Activated naive CD8-positive, alpha-beta T cell treated with anti-CD3 and anti-CD28 coated beads, Interleukin-2, amount 10 ng/mL, durations not matched to agents 7 days and 5 days (primary cell): ENCODE measurements at regions not wholly inside any gene's neighbourhood (a gene's known extent, or its start where the extent isn't known, plus 50 kb on each side); places are given as distances from the start of the nearest gene placed in this dataset.
"Not testable (repeated sequence)": the region's sequence is repeated elsewhere in the genome, so short reads cannot be mapped to it uniquely, and the experiment has no call there.

Source experiments
- ATAC-seq: fragments of 150-1000 bp; cut with Tn5 transposase; one replicate; pipeline ENCODE4 v1.10.0; 2021; ENCODE audit warnings: low read depth, moderate library complexity
- POLR2A ChIA-PET: fragments of 350-600 bp; sonication (Branson Sonifier 250); formaldehyde crosslinking; loops from one replicate; lab custom pipeline; 2021; ENCODE audit warnings: antibody characterized with exemption; lab: Charles Lee
- DNase-seq: peaks from one replicate; pipeline ENCODE4 v3.0.0; 2021
- H3K27ac Mint-ChIP-seq: one replicate; pipeline ENCODE4 v1.8.0; 2022; ENCODE audit warnings: mild to moderate bottlenecking, mixed read lengths
- H3K27me3 Mint-ChIP-seq: one replicate; pipeline ENCODE4 v1.8.0; 2022; ENCODE audit warnings: mild to moderate bottlenecking, moderate library complexity, mixed read lengths
- H3K36me3 Mint-ChIP-seq: one replicate; pipeline ENCODE4 v1.8.0; 2021; ENCODE audit warnings: mild to moderate bottlenecking, mixed read lengths
- H3K4me1 Mint-ChIP-seq: one replicate; pipeline ENCODE4 v1.8.0; 2021; ENCODE audit warnings: mixed read lengths
- H3K4me3 Mint-ChIP-seq: one replicate; pipeline ENCODE4 v1.8.0; 2022; ENCODE audit warnings: mild to moderate bottlenecking, moderate library complexity, mixed read lengths
- H3K9me3 Mint-ChIP-seq: one replicate; pipeline ENCODE4 v1.8.0; 2021; ENCODE audit warnings: mixed read lengths

- Mint-ChIP-seq H3K4me1 (no peaks in the 10 kb centered on the region), H3K27me3 (no peaks in the 10 kb centered on the region), H3K27ac (no peak overlapping the region), H3K36me3 (no peaks in the 10 kb centered on the region), H3K9me3 (no peaks in the 10 kb centered on the region), H3K4me3 (no peak overlapping the region)
- no peak for ATAC-seq
- no peak for DNase-seq
- POLR2A ChIA-PET: no interaction called here
Measured at GRCh38 chr3:5579139-5579602, 391.7 kb downstream of the EDEM1 start.

- H3K9me3 Mint-ChIP-seq: no peaks in the 10 kb centered on the region
- no peaks in the 10 kb centered on the region for H3K4me1 Mint-ChIP-seq
- no peak overlapping the region for H3K27ac Mint-ChIP-seq
- no peak for ATAC-seq
- H3K36me3 Mint-ChIP-seq: no peaks in the 10 kb centered on the region
- POLR2A ChIA-PET: no interaction called here
- no peaks in the 10 kb centered on the region for H3K27me3 Mint-ChIP-seq
- no peak for DNase-seq
- no peak overlapping the region for H3K4me3 Mint-ChIP-seq
Measured at GRCh38 chr3:5579946-5580345, 392.4 kb downstream of the EDEM1 start.

- H3K4me1 Mint-ChIP-seq: no peaks in the 10 kb centered on the region
Measured at GRCh38 chr3:5580826-5581225, 393.3 kb downstream of the EDEM1 start.

GRCh38 chr3:5581743-5582142, 394.2 kb downstream of the EDEM1 start:
- H3K27ac Mint-ChIP-seq: no peak overlapping the region
- no peaks in the 10 kb centered on the region for H3K27me3 Mint-ChIP-seq
- POLR2A ChIA-PET: no interaction called here
- no peaks in the 10 kb centered on the region for H3K9me3 Mint-ChIP-seq
- ATAC-seq (no peak), DNase-seq (no peak)
- H3K4me3 Mint-ChIP-seq: no peak overlapping the region
- no peaks in the 10 kb centered on the region for H3K36me3 Mint-ChIP-seq
- H3K4me1 Mint-ChIP-seq: no peaks in the 10 kb centered on the region

More at GRCh38 chr3:5580826-5581225, 393.3 kb downstream of the EDEM1 start:
- H3K9me3 Mint-ChIP-seq: no peaks in the 10 kb centered on the region
- no peak overlapping the region for H3K4me3 Mint-ChIP-seq
- POLR2A ChIA-PET: no interaction called here
- DNase-seq (no peak), ATAC-seq (no peak)
- no peak overlapping the region for H3K27ac Mint-ChIP-seq
- no peaks in the 10 kb centered on the region for H3K27me3 Mint-ChIP-seq
- H3K36me3 Mint-ChIP-seq: no peaks in the 10 kb centered on the region

GRCh38 chr3:5583920-5584319, 396.4 kb downstream of the EDEM1 start:
- H3K27me3 Mint-ChIP-seq: no peaks in the 10 kb centered on the region
- H3K4me1 Mint-ChIP-seq: no peaks in the 10 kb centered on the region
- ATAC-seq: no peak
- DNase-seq: no peak
- no peaks in the 10 kb centered on the region for H3K36me3 Mint-ChIP-seq
- POLR2A ChIA-PET: no interaction called here
- no peak overlapping the region for H3K4me3 Mint-ChIP-seq
- no peak overlapping the region for H3K27ac Mint-ChIP-seq
- H3K9me3 Mint-ChIP-seq: no peaks in the 10 kb centered on the region

- DNase-seq (no peak), ATAC-seq (no peak)
- Mint-ChIP-seq H3K4me1 (no peaks in the 10 kb centered on the region), H3K27me3 (no peaks in the 10 kb centered on the region), H3K4me3 (no peak overlapping the region), H3K36me3 (no peaks in the 10 kb centered on the region), H3K27ac (no peak overlapping the region), H3K9me3 (no peaks in the 10 kb centered on the region)
- POLR2A ChIA-PET: no interaction called here
Measured at GRCh38 chr3:5585085-5585484, 397.6 kb downstream of the EDEM1 start.

DNA sequence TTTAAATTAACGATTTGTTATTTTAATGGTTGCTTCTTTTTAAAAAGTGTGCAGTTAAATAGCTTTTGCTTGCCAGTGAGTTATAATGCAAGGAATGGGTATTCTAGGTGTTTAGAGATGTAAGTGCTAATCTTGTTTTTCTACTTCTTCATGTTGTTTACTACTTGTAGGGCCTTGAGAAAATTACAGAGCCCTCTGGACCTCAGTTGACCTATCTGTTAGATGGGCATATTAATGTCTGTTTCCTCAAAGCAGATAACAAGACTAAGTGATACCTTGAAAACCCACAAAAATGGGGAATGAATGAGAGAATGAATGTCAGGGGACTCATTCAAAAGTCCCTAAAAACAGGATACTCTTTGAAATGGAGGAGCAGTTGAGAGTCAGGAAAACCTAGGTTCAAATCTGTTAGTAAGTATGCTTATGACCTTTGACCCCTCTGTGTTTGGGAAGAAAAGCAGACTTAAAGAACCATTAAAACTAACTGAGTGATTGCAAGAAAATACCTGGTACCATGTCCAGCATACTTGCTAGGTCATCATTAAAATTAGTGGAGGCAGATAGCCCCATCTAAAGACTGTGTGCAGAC, 419.5 kb downstream of the EDEM1 start:
- no peak for DNase-seq
- H3K4me1 Mint-ChIP-seq: no peaks in the 10 kb centered on the region
- POLR2A ChIA-PET: no interaction called here
- no peaks in the 10 kb centered on the region for H3K36me3 Mint-ChIP-seq
- H3K27me3 Mint-ChIP-seq: peaks cover 2% of the 10 kb centered on the region
- no peak overlapping the region for H3K27ac Mint-ChIP-seq
- no peak for ATAC-seq
- peaks cover 1% of the 10 kb centered on the region for H3K9me3 Mint-ChIP-seq
- H3K4me3 Mint-ChIP-seq: no peak overlapping the region

- H3K4me3 Mint-ChIP-seq: no peak overlapping the region
- no peaks in the 10 kb centered on the region for H3K4me1 Mint-ChIP-seq
- H3K9me3 Mint-ChIP-seq: no peaks in the 10 kb centered on the region
- no peaks in the 10 kb centered on the region for H3K36me3 Mint-ChIP-seq
- ATAC-seq (no peak), DNase-seq (no peak)
- POLR2A ChIA-PET: no interaction called here
- peaks cover under 1% of the 10 kb centered on the region for H3K27me3 Mint-ChIP-seq
- no peak overlapping the region for H3K27ac Mint-ChIP-seq
Measured at GRCh38 chr3:5607581-5607980, 420.1 kb downstream of the EDEM1 start.

- not testable (repeated sequence) for ATAC-seq, H3K4me1 Mint-ChIP-seq, DNase-seq
Measured at GRCh38 chr3:5608971-5609370, 421.5 kb downstream of the EDEM1 start.

GRCh38 chr3:5613599-5613998, 426.1 kb downstream of the EDEM1 start:
- no peaks in the 10 kb centered on the region for H3K9me3 Mint-ChIP-seq
- no peaks in the 10 kb centered on the region for H3K27me3 Mint-ChIP-seq
- POLR2A ChIA-PET: no interaction called here
- DNase-seq: no peak
- H3K36me3 Mint-ChIP-seq: no peaks in the 10 kb centered on the region
- no peaks in the 10 kb centered on the region for H3K4me1 Mint-ChIP-seq
- no peak for ATAC-seq
- no peak overlapping the region for H3K4me3 Mint-ChIP-seq
- H3K27ac Mint-ChIP-seq: no peak overlapping the region

More at GRCh38 chr3:5608971-5609370, 421.5 kb downstream of the EDEM1 start:
- H3K4me3 Mint-ChIP-seq, H3K27ac Mint-ChIP-seq, H3K27me3 Mint-ChIP-seq, POLR2A ChIA-PET, H3K9me3 Mint-ChIP-seq, H3K36me3 Mint-ChIP-seq: not testable (repeated sequence)

DNA sequence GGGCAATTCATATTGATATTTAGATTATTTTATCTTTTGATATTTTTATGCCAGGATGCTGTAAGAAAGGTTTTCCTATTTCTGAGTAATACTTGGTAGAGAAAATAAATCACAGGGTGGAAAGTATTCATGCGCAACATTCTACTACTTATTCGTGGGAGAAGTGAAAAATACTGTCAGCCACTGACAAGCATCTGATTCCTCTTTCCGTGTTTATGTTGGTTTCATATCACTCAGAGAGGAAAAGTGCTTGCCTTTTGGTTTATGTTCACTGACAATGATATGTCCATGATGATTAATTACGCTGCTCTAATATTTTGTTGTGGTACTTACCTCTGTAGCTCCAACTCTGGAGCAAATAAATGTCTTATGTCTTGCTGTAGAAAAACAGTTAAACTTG, 429.4 kb downstream of the EDEM1 start:
- no peaks in the 10 kb centered on the region for H3K4me1 Mint-ChIP-seq
- H3K27me3 Mint-ChIP-seq: no peaks in the 10 kb centered on the region
- no peak overlapping the region for H3K4me3 Mint-ChIP-seq
- H3K27ac Mint-ChIP-seq: no peak overlapping the region
- DNase-seq (no peak), ATAC-seq (no peak)
- H3K36me3 Mint-ChIP-seq: no peaks in the 10 kb centered on the region
- POLR2A ChIA-PET: no interaction called here
- no peaks in the 10 kb centered on the region for H3K9me3 Mint-ChIP-seq

DNA sequence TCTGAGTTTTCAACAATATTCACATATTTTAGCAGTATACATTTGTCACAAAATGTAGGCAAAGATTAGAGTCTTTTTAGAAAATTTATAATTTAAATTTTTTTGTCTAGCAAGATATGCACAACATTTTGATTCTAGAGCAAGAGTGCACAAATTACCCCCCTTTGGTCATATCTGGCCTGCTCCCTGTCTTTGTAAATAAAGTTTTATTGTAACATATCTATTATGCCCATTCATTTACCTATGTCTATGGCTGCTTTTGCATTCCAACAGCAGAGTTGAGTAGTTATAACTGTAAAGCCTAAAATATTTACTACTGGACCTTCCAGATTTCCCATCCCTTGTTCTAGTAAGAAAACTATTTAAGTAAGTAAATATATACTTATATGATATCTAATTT, 430.7 kb downstream of the EDEM1 start:
- H3K27me3 Mint-ChIP-seq: no peaks in the 10 kb centered on the region
- ATAC-seq: no peak
- no peaks in the 10 kb centered on the region for H3K9me3 Mint-ChIP-seq
- H3K36me3 Mint-ChIP-seq: no peaks in the 10 kb centered on the region
- no peak overlapping the region for H3K27ac Mint-ChIP-seq
- H3K4me1 Mint-ChIP-seq: no peaks in the 10 kb centered on the region
- no peak for DNase-seq
- no peak overlapping the region for H3K4me3 Mint-ChIP-seq
- POLR2A ChIA-PET: no interaction called here

GRCh38 chr3:5630406-5630805, 442.9 kb downstream of the EDEM1 start:
- Mint-ChIP-seq H3K4me1 (no peaks in the 10 kb centered on the region), H3K4me3 (no peak overlapping the region), H3K27me3 (no peaks in the 10 kb centered on the region), H3K9me3 (no peaks in the 10 kb centered on the region), H3K27ac (no peak overlapping the region), H3K36me3 (no peaks in the 10 kb centered on the region)
- DNase-seq (no peak), ATAC-seq (no peak)
- POLR2A ChIA-PET: no interaction called here

- no peaks in the 10 kb centered on the region for H3K36me3 Mint-ChIP-seq
- H3K4me1 Mint-ChIP-seq: no peaks in the 10 kb centered on the region
- no peak overlapping the region for H3K27ac Mint-ChIP-seq
- no peak for ATAC-seq
- H3K4me3 Mint-ChIP-seq: no peak overlapping the region
- H3K9me3 Mint-ChIP-seq: no peaks in the 10 kb centered on the region
- no peaks in the 10 kb centered on the region for H3K27me3 Mint-ChIP-seq
- POLR2A ChIA-PET: no interaction called here
- DNase-seq: no peak
Measured at GRCh38 chr3:5633960-5634359, 446.5 kb downstream of the EDEM1 start.

GRCh38 chr3:5634411-5634810, 446.9 kb downstream of the EDEM1 start:
- POLR2A ChIA-PET: no interaction called here
- H3K9me3 Mint-ChIP-seq: no peaks in the 10 kb centered on the region
- H3K36me3 Mint-ChIP-seq: no peaks in the 10 kb centered on the region

More at GRCh38 chr3:5634411-5634810, 446.9 kb downstream of the EDEM1 start:
- no peak for DNase-seq
- H3K27ac Mint-ChIP-seq: no peak overlapping the region
- ATAC-seq: no peak
- H3K27me3 Mint-ChIP-seq: no peaks in the 10 kb centered on the region
- no peak overlapping the region for H3K4me3 Mint-ChIP-seq
- no peaks in the 10 kb centered on the region for H3K4me1 Mint-ChIP-seq
